Activated naive CD4-positive, alpha-beta T cell treated with Interleukin-2 at 50 U/mL for 16 hours (primary cell): ENCODE measurements at regions not wholly inside any gene's neighbourhood (a gene's known extent, or its start where the extent isn't known, plus 50 kb on each side); places are given as distances from the start of the nearest gene placed in this dataset.
"Not testable (repeated sequence)": the region's sequence is repeated elsewhere in the genome, so short reads cannot be mapped to it uniquely, and the experiment has no call there.

Experiments
- DNase-seq: peaks from one replicate; pipeline ENCODE4 v3.0.0-alpha.2; 2020

DNA sequence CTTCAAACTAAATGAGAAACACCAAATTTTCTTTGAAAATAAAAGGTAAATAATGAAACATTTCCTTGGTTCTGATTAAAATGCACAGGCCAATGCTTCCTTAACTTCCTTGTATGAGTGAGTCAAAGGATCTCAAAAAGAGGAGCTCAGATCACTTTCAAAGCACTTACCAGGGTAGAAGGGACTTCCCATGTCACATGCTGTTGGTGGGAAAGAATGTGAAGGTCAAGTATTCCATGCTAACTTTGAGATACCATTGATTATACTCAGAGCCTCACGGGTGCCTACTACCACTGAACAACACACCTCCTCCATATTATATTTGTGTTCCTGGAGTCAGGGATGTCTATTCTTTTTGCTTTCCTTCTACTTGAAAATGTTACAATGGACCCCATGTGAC, 233.5 kb upstream of the KIAA1217 start:
- DNase-seq: no peak

GRCh38 chr10:23976275-23976674, 232.7 kb upstream of the KIAA1217 start:
- no peak for DNase-seq

DNA sequence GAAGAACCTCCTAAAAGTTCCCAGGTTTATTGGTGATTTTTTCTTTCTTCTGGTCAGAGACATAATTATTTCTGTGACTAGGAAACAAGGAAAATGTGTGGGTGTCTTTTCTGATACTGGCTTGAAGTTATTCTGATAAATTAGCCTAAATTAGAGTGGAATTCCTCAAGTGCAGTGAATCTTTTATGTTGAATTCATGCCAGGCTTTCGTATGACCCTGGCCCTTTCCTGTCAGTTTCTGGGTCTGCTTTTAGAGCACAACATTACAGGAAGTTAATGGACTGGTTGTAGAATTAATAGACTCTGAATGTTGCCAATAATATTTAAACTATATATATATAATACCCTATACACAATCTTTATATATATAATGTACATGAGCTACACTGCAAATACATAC, 230.6 kb upstream of the KIAA1217 start:
- DNase-seq: no peak

DNA sequence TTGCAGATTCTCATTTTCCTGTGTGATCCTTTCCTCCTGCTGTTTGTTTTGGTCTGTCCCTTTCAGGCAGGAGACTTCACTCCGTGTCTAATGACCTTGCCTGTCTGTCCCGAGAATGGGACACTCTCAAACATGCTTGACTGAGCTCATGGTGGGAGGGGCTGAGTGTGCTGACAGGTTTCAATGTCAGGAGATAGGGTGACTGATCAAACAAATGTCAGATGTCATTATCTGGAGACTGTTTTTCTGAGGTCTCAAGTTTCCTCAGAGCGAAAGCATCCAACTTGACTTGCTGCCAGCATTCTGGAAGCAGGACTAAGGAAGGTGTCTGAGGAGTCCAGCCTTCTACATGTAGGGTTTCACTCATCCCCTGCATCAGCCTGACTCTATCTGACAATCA, 228.8 kb upstream of the KIAA1217 start:
- no peak for DNase-seq

DNA sequence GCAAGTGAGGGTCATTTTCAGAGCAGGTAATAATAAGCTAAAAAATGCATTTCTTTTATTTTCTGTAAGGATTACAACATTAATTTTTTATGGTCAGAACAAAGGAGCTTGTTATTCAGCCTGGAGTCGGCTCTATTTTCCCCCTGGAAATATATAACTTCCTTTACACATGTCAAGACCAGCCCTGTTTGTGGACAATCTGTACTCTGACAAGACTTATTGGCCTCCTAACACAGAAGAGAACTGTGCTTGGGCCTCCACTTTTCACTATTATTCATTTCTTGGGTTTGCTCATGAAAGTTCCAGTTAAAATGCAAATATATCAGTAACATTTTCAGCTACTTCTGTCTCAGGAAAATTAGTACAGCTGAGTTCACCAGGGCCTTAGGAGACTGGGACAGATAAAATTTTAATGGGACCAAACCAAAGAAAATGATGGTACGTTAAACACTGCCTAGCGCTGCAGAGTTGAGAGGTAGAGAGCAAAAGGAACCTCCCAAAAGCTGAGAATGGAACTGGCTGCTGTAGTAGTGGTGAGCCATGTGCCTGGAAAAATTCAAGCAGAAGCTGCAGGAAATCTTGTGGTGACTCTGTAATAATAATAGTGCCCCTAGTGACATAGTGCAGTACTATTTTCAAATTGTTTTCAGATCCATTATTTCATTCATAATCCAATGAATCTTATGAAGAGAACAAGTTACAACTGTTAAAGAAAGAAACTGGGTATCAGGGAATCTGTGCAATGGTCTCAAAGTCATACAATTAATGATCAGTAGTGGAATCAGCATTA, 227.2 kb upstream of the KIAA1217 start:
- DNase-seq: no peak

DNA sequence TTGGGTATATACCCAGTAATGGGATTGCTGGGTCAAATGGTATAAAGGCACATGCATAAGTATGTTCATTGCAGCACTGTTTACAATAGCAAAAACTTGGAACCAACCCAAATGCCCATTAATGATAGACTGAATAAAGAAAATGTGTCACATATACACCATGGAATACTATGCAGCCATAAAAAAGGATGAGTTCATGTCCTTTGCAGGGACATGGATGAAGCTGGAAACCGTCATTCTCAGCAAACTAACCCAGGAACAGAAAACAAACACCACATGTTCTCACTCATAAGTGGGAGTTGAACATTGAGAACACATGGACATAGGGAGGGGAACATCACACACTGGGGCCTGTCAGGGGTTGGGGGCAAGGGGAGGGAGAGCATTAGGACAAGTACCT, 224.5 kb upstream of the KIAA1217 start:
- DNase-seq: not testable (repeated sequence)

- no peak for DNase-seq
Observed at GRCh38 chr10:23988006-23988405, 220.9 kb upstream of the KIAA1217 start.

- peak; percentile 7 for DNase-seq
Observed at GRCh38 chr10:23994459-23995046, 214.4 kb upstream of the KIAA1217 start.

DNA sequence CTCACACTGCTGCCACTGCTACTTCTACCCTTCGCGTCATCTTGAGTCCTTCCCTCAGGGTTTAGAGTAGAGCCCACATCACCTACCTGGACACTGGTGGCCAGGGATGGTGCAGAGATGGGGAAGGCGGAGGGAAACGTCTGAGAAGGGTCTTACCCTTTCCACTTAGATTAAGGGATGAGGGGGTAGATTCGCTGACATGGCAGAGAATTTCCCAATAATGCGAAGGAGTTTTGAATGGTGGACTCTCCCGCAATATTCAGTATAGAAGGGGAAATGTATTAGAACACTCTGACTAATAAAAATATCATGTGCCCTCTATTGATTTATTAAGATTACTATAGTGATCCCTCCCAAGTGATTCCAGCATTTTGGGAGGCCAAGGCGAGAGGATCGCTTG, 209.5 kb upstream of the KIAA1217 start:
- no peak for DNase-seq

- no peak for DNase-seq
Observed at GRCh38 chr10:24000271-24000813, 208.6 kb upstream of the KIAA1217 start.

DNA sequence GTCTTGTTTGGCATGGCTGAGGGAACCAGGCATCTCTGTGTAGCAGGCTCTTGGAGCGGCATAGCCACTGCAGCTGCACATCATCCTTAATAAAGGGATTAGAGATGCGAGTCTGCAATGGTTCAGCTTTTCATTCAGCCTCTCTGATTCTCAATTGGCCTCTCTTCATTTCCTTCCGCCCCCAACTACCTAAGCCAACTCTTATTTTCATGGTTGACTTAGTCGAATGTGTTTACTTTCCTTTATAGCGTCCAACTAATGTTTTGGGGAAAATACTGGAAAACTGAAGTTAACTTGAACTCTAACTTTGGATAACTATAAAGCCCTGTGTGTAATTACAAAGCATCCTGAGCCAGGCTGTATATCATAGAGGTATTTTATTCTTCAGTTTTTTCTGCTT, 202.2 kb upstream of the KIAA1217 start:
- no peak for DNase-seq

DNA sequence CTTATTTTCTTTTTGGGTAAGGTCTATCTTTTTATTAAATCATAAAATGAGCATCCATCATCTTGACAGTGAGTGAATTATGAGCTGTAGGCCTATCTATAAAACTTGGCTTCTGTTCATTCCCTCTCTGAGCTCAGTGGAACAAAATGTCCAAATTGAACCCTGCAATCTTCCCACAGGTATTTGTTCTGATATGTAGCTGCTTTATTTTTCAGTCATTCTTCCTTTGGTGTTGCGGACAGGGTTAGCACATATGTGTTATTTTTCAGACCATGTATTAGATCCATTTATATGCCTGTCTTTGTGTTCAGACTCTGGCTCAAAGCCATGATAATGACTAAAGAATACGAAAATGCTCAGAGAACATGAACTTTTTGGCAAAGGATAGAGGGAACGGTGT, 201.6 kb upstream of the KIAA1217 start:
- DNase-seq: no peak

DNA sequence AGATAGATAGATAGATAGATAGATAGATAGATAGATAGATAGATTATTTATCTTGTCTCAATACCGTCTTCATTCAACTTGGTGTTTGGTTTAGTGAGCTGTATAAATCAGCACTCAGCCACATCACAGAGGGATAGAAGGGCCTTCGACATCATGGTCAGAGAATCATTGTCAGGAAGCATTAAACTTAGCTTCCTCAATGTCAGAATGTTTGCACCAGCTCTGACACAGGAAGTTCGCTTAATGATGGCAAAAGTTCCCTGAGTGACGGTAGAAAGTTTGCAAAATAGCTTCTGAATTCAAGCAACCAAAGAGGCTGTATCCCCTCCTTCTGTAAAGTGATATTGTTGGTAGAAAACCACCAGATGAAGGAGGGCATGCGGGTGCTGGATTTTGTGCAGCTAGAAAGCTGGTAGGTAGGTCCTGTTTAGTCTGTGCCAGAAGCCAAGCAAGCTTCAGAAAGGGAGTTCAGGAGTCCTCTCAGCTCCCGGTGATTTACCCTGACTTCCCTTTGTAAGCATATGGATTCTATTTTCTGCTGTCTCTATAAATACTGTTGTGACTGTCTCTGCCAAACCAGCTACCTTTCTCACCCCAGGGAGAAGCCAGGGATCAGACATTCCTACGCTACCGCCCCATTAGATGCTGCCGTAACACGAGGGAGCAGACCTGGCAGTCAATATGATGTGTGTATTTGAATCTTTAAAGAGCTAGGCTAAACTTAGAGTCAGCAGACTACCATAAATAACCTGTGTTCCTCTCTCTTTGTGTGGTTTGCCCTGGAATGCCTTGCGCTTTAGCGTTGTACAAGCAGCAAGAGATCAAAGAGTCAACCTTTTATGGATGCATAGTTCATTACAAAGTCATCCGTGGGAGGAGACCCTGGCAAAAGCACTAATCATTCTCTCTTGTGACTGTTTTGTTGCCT, 200.5 kb upstream of the KIAA1217 start:
- no peak for DNase-seq

DNA sequence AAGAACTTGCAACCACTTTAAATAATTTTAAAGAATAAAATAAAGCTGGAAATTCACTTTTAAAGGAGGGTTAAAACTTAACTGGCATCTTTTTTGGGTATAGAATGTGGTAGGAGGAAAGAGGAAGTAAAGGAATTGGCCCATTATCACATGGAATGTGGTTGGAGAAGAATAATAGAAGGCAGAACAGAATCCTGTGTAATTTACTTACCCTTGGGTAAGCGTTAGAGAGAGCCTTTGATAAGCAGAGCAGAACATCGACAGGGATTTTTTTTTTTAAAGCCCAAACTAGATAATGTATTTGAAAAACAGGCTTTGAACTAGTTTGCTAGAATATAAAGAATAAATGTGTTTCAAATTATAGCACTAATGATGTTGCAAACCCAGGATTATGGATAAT, 199.8 kb upstream of the KIAA1217 start:
- no peak for DNase-seq

GRCh38 chr10:24009736-24010135, 199.2 kb upstream of the KIAA1217 start:
- DNase-seq: no peak

DNA sequence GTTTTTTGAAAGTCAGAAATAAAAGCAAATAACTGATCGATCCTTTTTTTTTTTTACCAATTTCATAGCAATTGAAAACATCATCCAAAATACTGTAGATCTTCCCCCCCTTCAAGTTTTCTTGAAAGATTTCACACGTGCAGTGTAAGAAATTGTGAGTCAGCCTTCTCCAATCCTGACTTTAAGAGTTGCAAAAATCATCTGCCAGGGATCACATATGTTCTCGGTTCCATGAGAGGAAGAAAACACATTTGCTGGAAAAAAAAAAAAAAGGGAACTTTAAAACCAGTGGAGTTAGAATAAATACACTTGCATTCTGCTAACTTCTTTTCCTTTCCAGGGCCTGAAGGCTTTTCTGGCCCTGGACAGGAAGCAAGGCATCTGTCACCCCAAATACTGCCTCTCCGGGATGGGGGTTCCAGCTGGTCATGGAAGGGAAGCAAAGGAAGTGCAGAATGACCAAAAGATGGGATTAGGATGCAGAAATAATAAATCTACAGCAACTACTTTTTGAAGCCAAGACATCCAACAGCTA, 198.4 kb upstream of the KIAA1217 start:
- DNase-seq: no peak

- DNase-seq: no peak
Observed at GRCh38 chr10:24012249-24012803, 196.6 kb upstream of the KIAA1217 start.

DNA sequence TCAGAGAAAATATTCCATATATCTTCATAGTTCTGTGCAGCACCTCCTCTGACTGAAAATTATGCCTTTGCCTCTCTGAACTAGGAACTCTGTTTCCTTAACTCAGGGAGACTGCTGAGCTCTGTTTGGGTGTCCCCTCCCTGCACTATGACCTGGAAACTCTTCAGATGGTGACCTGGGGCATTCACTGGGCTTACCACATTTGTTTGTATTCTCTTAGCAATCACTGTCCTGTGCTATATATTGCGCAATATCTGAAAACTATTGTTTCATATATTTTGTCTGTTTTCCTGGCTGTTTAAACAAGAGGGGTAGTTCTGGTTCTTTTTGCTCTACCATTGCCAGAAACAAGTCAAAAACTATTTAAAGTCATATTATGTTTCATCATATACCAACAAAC, 181.8 kb upstream of the KIAA1217 start:
- DNase-seq: no peak

- no peak for DNase-seq
Observed at GRCh38 chr10:24034571-24034970, 174.4 kb upstream of the KIAA1217 start.

DNA sequence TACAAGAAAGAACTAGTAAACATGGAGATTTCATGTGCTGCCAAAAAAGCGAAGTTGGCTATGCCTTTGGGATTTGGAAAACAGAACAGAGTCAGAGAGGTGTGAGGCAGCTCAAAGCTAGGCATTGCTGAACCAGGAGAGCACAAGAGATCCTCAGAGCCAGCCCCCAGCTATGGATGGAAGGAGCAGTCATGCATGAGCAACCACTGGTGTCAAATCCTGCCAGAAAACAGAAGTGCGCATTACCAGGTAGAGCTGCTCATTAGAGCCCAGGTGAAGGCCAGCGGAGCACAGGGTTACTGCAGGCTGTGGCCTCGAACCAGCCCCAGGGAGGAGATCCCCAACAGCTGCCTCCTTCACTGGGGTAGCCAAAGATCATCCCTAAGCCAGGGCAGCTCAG, 173.2 kb upstream of the KIAA1217 start:
- DNase-seq: no peak

DNA sequence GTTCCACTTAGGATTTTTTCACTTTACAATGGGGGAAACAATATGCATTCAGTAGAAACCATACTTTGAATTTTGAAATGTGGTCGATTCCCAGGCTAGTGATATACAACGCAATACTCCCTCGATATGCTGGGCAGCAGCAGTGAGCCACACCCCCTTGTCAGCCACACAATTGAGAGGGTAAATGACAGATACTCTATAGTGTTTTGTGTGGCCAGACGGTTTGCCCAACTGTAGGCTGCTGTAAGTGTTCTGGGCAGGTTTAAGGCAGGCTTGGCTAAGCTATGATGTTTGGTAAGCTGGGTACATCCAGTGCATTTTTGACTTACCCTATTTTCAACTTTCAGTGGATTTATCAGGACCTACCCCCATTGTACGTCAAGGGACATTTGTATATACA, 169.6 kb upstream of the KIAA1217 start:
- DNase-seq: no peak

- DNase-seq: no peak
Observed at GRCh38 chr10:24039897-24040296, 169.0 kb upstream of the KIAA1217 start.

- DNase-seq: no peak
Observed at GRCh38 chr10:24041034-24041433, 167.9 kb upstream of the KIAA1217 start.
